ENCODE measurements at regions not wholly inside any gene's neighbourhood (a gene's known extent, or its start where the extent isn't known, plus 50 kb on each side); places are given as distances from the start of the nearest gene placed in this dataset.

DNA sequence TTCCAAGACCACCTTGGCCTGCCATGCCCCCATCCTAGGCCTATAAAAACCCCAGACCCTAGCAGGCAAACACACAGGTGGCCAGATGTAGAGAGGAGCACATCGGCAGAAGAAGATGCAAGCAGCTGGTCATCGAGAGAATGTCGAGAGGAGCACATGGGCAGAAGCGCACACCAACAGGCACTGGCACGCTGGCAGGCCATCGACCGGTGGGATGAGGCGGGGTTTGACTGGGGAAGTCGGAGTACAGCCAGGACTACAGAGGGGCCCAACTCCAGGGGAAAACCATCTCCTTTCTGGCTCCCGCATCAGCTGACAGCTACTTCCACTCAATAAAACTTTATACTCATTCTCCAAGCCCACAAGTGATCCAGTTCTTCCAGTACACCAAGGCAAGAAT lies 283.1 kb upstream of the RGMB start:
- TF ChIP-seq, protein P1, sequence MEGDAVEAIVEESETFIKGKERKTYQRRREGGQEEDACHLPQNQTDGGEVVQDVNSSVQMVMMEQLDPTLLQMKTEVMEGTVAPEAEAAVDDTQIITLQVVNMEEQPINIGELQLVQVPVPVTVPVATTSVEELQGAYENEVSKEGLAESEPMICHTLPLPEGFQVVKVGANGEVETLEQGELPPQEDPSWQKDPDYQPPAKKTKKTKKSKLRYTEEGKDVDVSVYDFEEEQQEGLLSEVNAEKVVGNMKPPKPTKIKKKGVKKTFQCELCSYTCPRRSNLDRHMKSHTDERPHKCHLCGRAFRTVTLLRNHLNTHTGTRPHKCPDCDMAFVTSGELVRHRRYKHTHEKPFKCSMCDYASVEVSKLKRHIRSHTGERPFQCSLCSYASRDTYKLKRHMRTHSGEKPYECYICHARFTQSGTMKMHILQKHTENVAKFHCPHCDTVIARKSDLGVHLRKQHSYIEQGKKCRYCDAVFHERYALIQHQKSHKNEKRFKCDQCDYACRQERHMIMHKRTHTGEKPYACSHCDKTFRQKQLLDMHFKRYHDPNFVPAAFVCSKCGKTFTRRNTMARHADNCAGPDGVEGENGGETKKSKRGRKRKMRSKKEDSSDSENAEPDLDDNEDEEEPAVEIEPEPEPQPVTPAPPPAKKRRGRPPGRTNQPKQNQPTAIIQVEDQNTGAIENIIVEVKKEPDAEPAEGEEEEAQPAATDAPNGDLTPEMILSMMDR (IDR thresholded peaks at IDR 0.05; ENCODE audit: insufficient read depth, low read length) = no peak
- no peak for TF ChIP-seq POLR2AphosphoS5 (IDR thresholded peaks at IDR 0.05; ENCODE audit: low read depth)
- no peak for TF ChIP-seq REST (IDR thresholded peaks at IDR 0.05; ENCODE audit: insufficient replicate concordance, low read depth)
